ENCODE measurements at regions not wholly inside any gene's neighbourhood (a gene's known extent, or its start where the extent isn't known, plus 50 kb on each side); places are given as distances from the start of the nearest gene placed in this dataset.

DNA sequence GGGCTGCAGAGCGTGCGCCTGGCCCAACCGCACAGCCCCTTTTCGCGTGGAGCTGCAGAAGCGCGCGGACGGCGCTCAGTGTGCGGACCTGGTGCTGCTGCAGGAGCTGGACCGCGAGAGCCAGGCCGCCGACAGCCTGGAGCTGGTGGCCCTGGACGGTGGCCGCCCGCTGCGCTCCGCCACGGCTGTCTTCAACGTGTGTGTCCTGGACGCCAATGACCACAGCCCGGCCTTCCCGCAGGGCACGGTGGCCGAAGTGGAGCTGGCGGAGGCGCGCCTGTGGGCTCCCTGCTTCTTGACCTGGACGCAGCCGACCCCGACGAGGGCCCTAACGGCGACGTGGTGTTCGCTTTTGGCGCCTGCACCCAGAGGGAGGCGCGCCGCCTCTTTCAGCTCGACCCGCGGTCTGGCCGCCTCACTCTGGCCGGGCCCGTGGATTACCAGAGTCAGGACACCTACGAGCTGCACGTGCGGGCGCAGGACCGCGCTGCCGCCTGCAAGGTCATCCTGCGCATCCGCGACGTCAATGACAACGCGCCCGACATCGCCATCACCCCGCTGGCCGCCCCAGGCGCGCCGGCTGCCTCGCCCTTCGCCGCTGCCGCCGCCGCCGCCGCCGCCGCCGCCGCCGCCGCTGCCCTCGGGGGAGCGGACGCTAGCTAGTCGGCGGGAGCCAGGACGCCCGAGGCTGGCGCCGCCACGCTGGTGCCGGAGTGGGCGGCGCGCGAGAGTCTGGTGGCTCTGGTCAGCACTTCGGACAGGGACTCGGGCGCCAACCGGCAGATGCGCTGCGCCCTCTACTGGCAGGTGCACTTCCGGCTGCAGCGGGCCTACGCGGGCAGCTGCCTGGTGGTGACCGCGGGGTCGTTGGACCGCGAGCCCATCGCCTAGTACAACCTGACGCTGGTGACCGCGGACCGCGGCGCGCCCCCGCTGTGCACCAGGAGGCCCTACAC, 172.2 kb downstream of the OLFM4 start:
- H3K9me3 ChIP-seq (ENCODE audit: control insufficient read depth, insufficient read depth, low read length) = no peaks in the 10 kb centered on the region
- no peaks in the 10 kb centered on the region for H3K36me3 ChIP-seq (ENCODE audit: control insufficient read depth, insufficient read depth, low read length)
- H3K4me3 ChIP-seq (ENCODE audit: low read length) = peak overlapping the region; percentile 18; the same call in 1 of the 2 replicates
- no peaks in the 10 kb centered on the region; the same call in 1 of the 2 replicates for H3K27me3 ChIP-seq (ENCODE audit: control insufficient read depth, insufficient read depth, low read length)
- WGBS (ENCODE audit: insufficient coverage, insufficient read length) = no CpG with 5 or more reads among the region's 121 CpGs
- H3K4me1 ChIP-seq (ENCODE audit: control insufficient read depth, insufficient read depth, low read length) = peaks cover 4% of the 10 kb centered on the region; the same call in 1 of the 2 replicates
- peak; percentile 60 for DNase-seq (ENCODE audit: low read depth, low spot score)
- no peak overlapping the region for H3K27ac ChIP-seq (ENCODE audit: low read length)

DNA sequence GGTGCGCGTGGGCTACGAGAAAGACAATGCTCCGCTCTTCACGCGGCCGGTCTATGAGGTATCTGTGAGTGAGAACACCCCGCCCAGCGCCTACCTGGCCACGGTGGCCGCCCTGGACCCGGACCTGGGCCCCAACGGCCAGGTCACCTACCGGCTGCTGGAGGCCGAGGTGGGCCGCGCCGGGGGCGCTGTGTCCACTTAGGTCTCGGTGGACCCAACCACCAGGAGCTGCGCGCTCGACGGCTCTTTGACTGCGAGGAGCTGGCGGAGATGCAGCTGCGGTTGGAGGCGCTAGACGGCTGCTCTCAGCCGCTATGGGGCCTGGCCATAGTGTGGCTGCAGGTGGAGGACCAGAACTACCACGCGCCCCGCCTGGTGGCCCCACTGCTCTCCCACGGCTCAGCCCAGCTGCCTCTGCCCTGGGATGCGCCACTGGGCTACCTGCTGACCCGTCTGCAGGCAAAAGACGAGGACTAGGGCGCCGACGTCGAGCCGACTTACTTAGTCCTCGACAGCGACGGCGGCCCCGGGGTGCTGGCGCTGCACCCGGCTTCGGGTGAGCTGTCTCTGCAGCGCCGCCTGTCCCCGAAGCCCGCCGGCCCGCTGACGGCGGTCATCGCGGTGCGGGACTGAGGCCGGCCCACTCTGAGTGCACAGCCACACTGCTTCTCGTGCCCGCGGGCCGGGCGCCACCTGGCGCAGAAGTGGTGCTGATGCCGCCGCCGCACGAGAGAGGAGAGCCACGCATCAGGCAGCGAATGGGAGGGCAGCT, 173.0 kb downstream of the OLFM4 start:
- no peak overlapping the region for H3K27ac ChIP-seq (ENCODE audit: low read length)
- no peaks in the 10 kb centered on the region for H3K9me3 ChIP-seq (ENCODE audit: control insufficient read depth, insufficient read depth, low read length)
- WGBS (ENCODE audit: insufficient coverage, insufficient read length) = no CpG with 5 or more reads among the region's 74 CpGs
- no peak for DNase-seq (ENCODE audit: low read depth, low spot score)
- H3K27me3 ChIP-seq (ENCODE audit: control insufficient read depth, insufficient read depth, low read length) = no peaks in the 10 kb centered on the region; the same call in 1 of the 2 replicates
- peak overlapping the region; percentile 18; the same call in 1 of the 2 replicates for H3K4me3 ChIP-seq (ENCODE audit: low read length)
- H3K36me3 ChIP-seq (ENCODE audit: control insufficient read depth, insufficient read depth, low read length) = no peaks in the 10 kb centered on the region
- peaks cover 4% of the 10 kb centered on the region; the same call in 1 of the 2 replicates for H3K4me1 ChIP-seq (ENCODE audit: control insufficient read depth, insufficient read depth, low read length)

DNA sequence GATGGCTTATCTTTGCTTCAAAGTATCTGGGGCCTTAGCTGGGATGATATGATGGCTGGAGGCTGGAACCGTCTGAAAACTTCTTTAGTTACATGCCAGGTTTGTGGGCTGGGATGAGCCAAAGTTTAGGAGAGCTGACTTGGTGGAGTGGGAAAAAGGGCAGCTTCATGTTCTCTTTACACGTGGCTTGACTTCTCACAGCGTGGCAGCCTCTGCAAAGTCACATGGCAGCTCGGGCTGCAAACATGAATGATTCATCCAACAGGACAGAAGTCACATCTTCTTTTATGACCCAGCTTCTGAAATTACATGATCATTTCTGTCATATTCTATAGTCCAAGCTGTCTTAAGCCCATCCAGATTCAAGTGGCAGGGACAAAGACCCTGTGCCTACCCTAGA, 176.0 kb downstream of the OLFM4 start:
- Histone ChIP-seq H3K4me1 (ENCODE audit: control insufficient read depth, insufficient read depth, low read length) (peaks cover 4% of the 10 kb centered on the region; the same call in 1 of the 2 replicates), H3K27ac (ENCODE audit: low read length) (no peak overlapping the region), H3K4me3 (ENCODE audit: low read length) (no peak overlapping the region), H3K36me3 (ENCODE audit: control insufficient read depth, insufficient read depth, low read length) (no peaks in the 10 kb centered on the region), H3K9me3 (ENCODE audit: control insufficient read depth, insufficient read depth, low read length) (no peaks in the 10 kb centered on the region), H3K27me3 (ENCODE audit: control insufficient read depth, insufficient read depth, low read length) (no peaks in the 10 kb centered on the region; the same call in 1 of the 2 replicates)
- no peak for DNase-seq (ENCODE audit: low read depth, low spot score)
- WGBS (ENCODE audit: insufficient coverage, insufficient read length) = no CpG with 5 or more reads among the region's 4 CpGs

DNA sequence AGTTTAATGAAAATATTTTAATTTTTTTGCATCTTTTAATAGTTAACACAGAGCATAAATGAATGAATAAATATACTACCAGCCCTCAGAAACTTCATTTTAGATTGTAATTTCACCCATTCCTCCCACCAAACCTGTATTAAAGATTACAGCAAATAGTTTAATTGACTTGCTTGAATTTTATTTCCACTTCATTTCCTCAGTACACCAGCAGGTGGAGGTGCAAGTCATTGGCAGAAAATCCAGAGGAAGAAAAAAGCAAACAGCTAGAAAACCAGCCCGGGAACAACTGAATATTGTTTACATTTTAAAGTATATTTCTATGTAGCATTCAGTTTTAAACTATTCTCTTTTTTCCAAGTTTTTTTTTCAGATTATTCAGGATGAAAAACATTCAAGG, 177.8 kb downstream of the OLFM4 start:
- no peaks in the 10 kb centered on the region; the same call in 1 of the 2 replicates for H3K27me3 ChIP-seq (ENCODE audit: control insufficient read depth, insufficient read depth, low read length)
- H3K9me3 ChIP-seq (ENCODE audit: control insufficient read depth, insufficient read depth, low read length) = no peaks in the 10 kb centered on the region
- no peak overlapping the region for H3K4me3 ChIP-seq (ENCODE audit: low read length)
- H3K27ac ChIP-seq (ENCODE audit: low read length) = no peak overlapping the region
- no peak for DNase-seq (ENCODE audit: low read depth, low spot score)
- H3K4me1 ChIP-seq (ENCODE audit: control insufficient read depth, insufficient read depth, low read length) = no peaks in the 10 kb centered on the region; the same call in 1 of the 2 replicates
- H3K36me3 ChIP-seq (ENCODE audit: control insufficient read depth, insufficient read depth, low read length) = no peaks in the 10 kb centered on the region
- WGBS (ENCODE audit: insufficient coverage, insufficient read length) = no CpG with 5 or more reads among the region's 1 CpG

DNA sequence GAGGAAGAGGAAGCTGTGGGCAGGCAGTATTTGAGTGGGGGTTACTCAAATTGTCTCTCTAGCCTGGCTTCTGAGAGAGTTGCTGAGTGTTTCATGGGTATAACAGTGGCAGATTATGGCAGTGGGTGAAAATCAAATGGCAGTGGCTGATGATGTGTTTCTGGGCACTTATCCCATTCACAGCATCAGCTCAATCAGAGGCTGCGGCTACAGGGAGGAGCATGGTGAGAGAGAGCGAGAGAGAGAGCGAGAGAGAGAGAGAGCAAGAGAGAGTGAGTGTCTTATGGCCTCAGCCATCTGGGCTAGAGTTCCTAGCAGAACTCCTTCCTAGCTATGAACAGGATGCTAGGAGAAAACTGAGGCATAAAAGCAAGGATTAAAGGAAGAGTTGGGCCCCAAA, 178.9 kb downstream of the OLFM4 start:
- DNase-seq (ENCODE audit: low read depth, low spot score) = no peak
- H3K4me3 ChIP-seq (ENCODE audit: low read length) = no peak overlapping the region

DNA sequence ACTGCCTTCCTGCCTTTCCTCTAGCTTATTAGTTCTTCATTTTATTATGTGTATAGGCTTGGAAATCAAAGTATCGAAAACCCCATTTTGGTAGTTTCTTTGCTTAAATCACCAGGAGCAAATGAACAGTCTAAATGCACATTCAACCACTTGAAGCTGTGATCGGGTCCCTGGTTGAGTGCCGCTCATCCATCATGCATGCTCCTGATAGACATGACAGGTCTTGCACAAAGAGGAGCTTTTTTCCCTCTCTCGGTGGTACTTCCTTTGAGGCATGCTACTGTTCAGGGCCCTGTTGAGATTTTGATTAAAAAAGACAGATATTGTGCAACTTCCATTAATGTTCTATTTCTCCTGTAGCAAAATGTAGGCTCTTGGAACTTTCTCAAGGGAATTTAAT, 185.8 kb downstream of the OLFM4 start:
- no peak for DNase-seq (ENCODE audit: low read depth, low spot score)
- H3K4me1 ChIP-seq (ENCODE audit: control insufficient read depth, insufficient read depth, low read length) = no peaks in the 10 kb centered on the region
- H3K36me3 ChIP-seq (ENCODE audit: control insufficient read depth, insufficient read depth, low read length) = no peaks in the 10 kb centered on the region
- no peaks in the 10 kb centered on the region for H3K9me3 ChIP-seq (ENCODE audit: control insufficient read depth, insufficient read depth, low read length)
- H3K27me3 ChIP-seq (ENCODE audit: control insufficient read depth, insufficient read depth, low read length) = no peaks in the 10 kb centered on the region
- WGBS (ENCODE audit: insufficient coverage, insufficient read length) = no CpG with 5 or more reads among the region's 4 CpGs
- no peak overlapping the region for H3K27ac ChIP-seq (ENCODE audit: low read length)
- H3K4me3 ChIP-seq (ENCODE audit: low read length) = no peak overlapping the region

More for the DNA sequence above, 178.9 kb downstream of the OLFM4 start:
- H3K9me3 ChIP-seq (ENCODE audit: control insufficient read depth, insufficient read depth, low read length) = no peaks in the 10 kb centered on the region
- H3K27ac ChIP-seq (ENCODE audit: low read length) = no peak overlapping the region
- no peaks in the 10 kb centered on the region for H3K4me1 ChIP-seq (ENCODE audit: control insufficient read depth, insufficient read depth, low read length)
- H3K36me3 ChIP-seq (ENCODE audit: control insufficient read depth, insufficient read depth, low read length) = no peaks in the 10 kb centered on the region
- no peaks in the 10 kb centered on the region for H3K27me3 ChIP-seq (ENCODE audit: control insufficient read depth, insufficient read depth, low read length)
- no CpG with 5 or more reads among the region's 3 CpGs for WGBS (ENCODE audit: insufficient coverage, insufficient read length)

DNA sequence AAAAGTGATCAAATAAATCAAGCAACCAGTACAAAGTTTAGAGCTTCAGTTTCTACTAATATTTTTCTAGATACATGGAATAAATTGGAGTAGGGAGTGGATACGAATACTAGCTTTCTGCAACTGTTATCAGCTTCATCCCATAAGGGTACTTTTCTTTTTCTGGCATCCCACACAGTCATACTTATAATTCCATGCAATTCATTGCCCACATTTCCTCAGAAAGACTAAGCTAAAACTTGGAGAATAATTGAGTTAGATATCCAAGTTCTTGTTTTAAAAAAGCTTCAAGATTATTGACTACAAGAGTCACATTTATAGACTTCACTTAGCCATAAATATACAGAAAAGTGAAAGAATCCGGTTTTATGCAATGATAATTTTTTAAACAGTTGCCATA, 186.9 kb downstream of the OLFM4 start:
- no CpG with 5 or more reads among the region's 2 CpGs for whole genome bisulfite sequencing (ENCODE audit: insufficient coverage, insufficient read length)
- Histone ChIP-seq H3K27ac (ENCODE audit: low read length) (no peak overlapping the region), H3K4me3 (ENCODE audit: low read length) (no peak overlapping the region), H3K4me1 (ENCODE audit: control insufficient read depth, insufficient read depth, low read length) (no peaks in the 10 kb centered on the region), H3K9me3 (ENCODE audit: control insufficient read depth, insufficient read depth, low read length) (no peaks in the 10 kb centered on the region), H3K36me3 (ENCODE audit: control insufficient read depth, insufficient read depth, low read length) (no peaks in the 10 kb centered on the region), H3K27me3 (ENCODE audit: control insufficient read depth, insufficient read depth, low read length) (no peaks in the 10 kb centered on the region)
- DNase-seq (ENCODE audit: low read depth, low spot score) = no peak

DNA sequence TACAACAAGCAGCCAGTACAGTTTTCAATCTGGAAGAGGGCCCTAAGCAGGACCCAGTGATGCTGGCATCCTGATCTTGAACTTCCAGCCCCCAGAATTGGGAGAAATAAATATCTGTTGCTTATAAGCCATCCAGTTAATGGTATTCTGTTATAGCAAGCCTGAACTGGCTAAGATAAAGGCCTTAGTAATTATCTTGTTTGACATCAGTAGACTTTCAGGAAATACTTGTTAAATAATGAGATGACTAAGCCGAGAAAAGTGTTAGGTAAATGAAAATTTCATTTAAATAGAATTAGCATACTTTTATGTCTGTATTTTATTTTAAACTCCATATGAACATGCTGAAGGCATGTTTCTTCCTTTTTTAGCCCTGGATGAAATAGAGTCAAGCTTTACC, 188.2 kb downstream of the OLFM4 start:
- Histone ChIP-seq H3K9me3 (ENCODE audit: control insufficient read depth, insufficient read depth, low read length) (no peaks in the 10 kb centered on the region), H3K36me3 (ENCODE audit: control insufficient read depth, insufficient read depth, low read length) (no peaks in the 10 kb centered on the region), H3K4me1 (ENCODE audit: control insufficient read depth, insufficient read depth, low read length) (no peaks in the 10 kb centered on the region), H3K27me3 (ENCODE audit: control insufficient read depth, insufficient read depth, low read length) (no peaks in the 10 kb centered on the region), H3K4me3 (ENCODE audit: low read length) (no peak overlapping the region), H3K27ac (ENCODE audit: low read length) (no peak overlapping the region)
- WGBS (ENCODE audit: insufficient coverage, insufficient read length) = no CpG with 5 or more reads among the region's 1 CpG
- DNase-seq (ENCODE audit: low read depth, low spot score) = no peak

DNA sequence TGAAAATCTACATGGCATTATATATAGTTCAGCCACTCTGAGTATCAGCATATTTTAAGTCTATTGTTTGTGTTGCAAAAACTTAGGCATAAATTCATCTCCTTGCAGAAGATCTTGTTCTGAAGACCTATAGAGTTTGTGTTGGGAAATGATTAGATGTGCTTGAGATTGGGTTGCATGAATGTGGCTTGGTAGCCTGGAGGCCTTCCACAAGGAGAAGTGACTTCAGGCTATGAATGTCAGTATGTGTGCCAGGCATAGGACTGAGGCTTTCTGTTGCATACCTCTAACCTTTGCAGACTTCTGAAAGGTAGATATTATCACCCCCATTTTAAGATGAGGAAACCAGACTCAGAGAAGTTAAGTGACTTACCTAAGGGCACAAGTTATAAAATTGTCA, 188.6 kb downstream of the OLFM4 start:
- H3K9me3 ChIP-seq (ENCODE audit: control insufficient read depth, insufficient read depth, low read length) = no peaks in the 10 kb centered on the region

DNA sequence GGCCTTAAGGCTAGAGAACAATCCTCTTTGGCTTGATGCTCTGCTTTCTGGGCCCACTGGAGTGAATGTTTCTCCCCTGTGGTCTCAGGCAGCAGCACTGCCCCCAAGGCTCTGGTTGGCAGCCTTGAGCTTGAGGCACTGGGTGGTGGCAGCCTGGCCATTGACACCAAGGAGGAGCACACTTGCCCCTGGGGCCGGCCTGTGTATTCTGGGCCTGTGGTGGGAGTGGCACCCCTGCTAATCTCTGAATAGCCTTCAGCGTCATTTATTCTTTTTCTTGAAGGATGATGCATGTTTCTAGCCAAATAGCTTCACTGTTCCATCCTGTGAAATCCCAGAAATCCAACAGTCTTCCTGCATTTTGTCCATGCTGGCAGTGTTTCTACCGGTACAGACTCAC, 191.4 kb downstream of the OLFM4 start:
- no peak overlapping the region for H3K27ac ChIP-seq (ENCODE audit: low read length)
- H3K36me3 ChIP-seq (ENCODE audit: control insufficient read depth, insufficient read depth, low read length) = no peaks in the 10 kb centered on the region
- no CpG with 5 or more reads among the region's 3 CpGs for WGBS (ENCODE audit: insufficient coverage, insufficient read length)
- H3K4me1 ChIP-seq (ENCODE audit: control insufficient read depth, insufficient read depth, low read length) = no peaks in the 10 kb centered on the region
- no peaks in the 10 kb centered on the region for H3K9me3 ChIP-seq (ENCODE audit: control insufficient read depth, insufficient read depth, low read length)
- no peak for DNase-seq (ENCODE audit: low read depth, low spot score)
- no peaks in the 10 kb centered on the region for H3K27me3 ChIP-seq (ENCODE audit: control insufficient read depth, insufficient read depth, low read length)
- H3K4me3 ChIP-seq (ENCODE audit: low read length) = no peak overlapping the region

More for the DNA sequence above, 188.6 kb downstream of the OLFM4 start:
- no peaks in the 10 kb centered on the region for H3K27me3 ChIP-seq (ENCODE audit: control insufficient read depth, insufficient read depth, low read length)
- no peaks in the 10 kb centered on the region for H3K36me3 ChIP-seq (ENCODE audit: control insufficient read depth, insufficient read depth, low read length)
- no peak for DNase-seq (ENCODE audit: low read depth, low spot score)
- no peak overlapping the region for H3K27ac ChIP-seq (ENCODE audit: low read length)
- no peak overlapping the region for H3K4me3 ChIP-seq (ENCODE audit: low read length)
- H3K4me1 ChIP-seq (ENCODE audit: control insufficient read depth, insufficient read depth, low read length) = no peaks in the 10 kb centered on the region
